ENCODE measurements at regions not wholly inside any gene's neighbourhood (a gene's known extent, or its start where the extent isn't known, plus 50 kb on each side); places are given as distances from the start of the nearest gene placed in this dataset.

GRCh38 chr12:46472144-46472705, 99.7 kb upstream of the SLC38A2 start:
- no peak for TF ChIP-seq TAF1 (IDR thresholded peaks at IDR 0.05; ENCODE audit: borderline replicate concordance, low read depth, low read length)
- TF ChIP-seq POLR2A (IDR thresholded peaks at IDR 0.05; ENCODE audit: low read depth, low read length): no peak
- no peak for TF ChIP-seq POLR2AphosphoS5 (IDR thresholded peaks at IDR 0.05; ENCODE audit: low read depth, low read length)

Measured in GM12892 (cell line).